DND-41 (cell line): ENCODE measurements at regions not wholly inside any gene's neighbourhood (a gene's known extent, or its start where the extent isn't known, plus 50 kb on each side); places are given as distances from the start of the nearest gene placed in this dataset.

Experiments
- ATAC-seq: fragments of 200-7000 bp; cut with Tn5 transposase; 3 replicates; pipeline ENCODE4 v1.9.1; 2021; ENCODE audit warnings: low read depth; ENCODE audit not compliant: insufficient read depth
- DNase-seq: peaks from one replicate; pipeline ENCODE4 v3.0.0-alpha.2; 2020
- H2AFZ ChIP-seq: 2 replicates; pipeline ENCODE4 v1.6.0; 2012; ENCODE audit warnings: low read depth, low read length
- H3K27ac ChIP-seq: 2 replicates; pipeline ENCODE4 v1.5.1; 2012; ENCODE audit warnings: low read length, inconsistent platforms
- H3K27me3 ChIP-seq: fragments of 200-600 bp; sonication (generic); 2 replicates; pipeline ENCODE4 v1.6.0; 2012; ENCODE audit warnings: low read length, mild to moderate bottlenecking, inconsistent platforms; ENCODE audit not compliant: insufficient read depth, poor library complexity
- H3K36me3 ChIP-seq: 2 replicates; pipeline ENCODE4 v1.5.1; 2012; ENCODE audit warnings: low read length, inconsistent platforms; ENCODE audit not compliant: insufficient read depth
- H3K4me1 ChIP-seq: 2 replicates; pipeline ENCODE4 v1.5.1; 2012; ENCODE audit warnings: mild to moderate bottlenecking, low read length; ENCODE audit not compliant: insufficient read depth
- H3K4me2 ChIP-seq: 2 replicates; pipeline ENCODE4 v1.6.0; 2012; ENCODE audit warnings: mild to moderate bottlenecking, moderate library complexity, low read length, inconsistent platforms; ENCODE audit not compliant: insufficient read depth
- H3K4me3 ChIP-seq, 2 experiments: fragments of 200-600 bp in 1 of 2; shearing (Covaris generic) in 1 of 2; 2 replicates each; pipeline ENCODE4 v1.5.1; 2012 to 2016; ENCODE audit warnings: inconsistent platforms in 2 of 2, low read length in 2 of 2, mild to moderate bottlenecking in 2 of 2, low read depth in 1 of 2, moderate library complexity in 1 of 2
- H3K79me2 ChIP-seq: 2 replicates; pipeline ENCODE4 v1.6.0; 2012; ENCODE audit warnings: low read length, inconsistent platforms; ENCODE audit not compliant: insufficient read depth
- H3K9ac ChIP-seq: 2 replicates; pipeline ENCODE4 v1.6.0; 2012; ENCODE audit warnings: low read depth, mild to moderate bottlenecking, inconsistent platforms, low read length, moderate library complexity
- H3K9me3 ChIP-seq: 2 replicates; pipeline ENCODE4 v1.5.1; 2012; ENCODE audit warnings: low read length, moderate library complexity, mild to moderate bottlenecking, inconsistent platforms; ENCODE audit not compliant: insufficient read depth, severe bottlenecking
- H4K20me1 ChIP-seq: 2 replicates; pipeline ENCODE4 v1.6.0; 2012; ENCODE audit warnings: low read length; ENCODE audit not compliant: insufficient read depth
- CTCF ChIP-seq: IDR thresholded peaks from 2 replicates; pipeline ENCODE4 v1.5.1; 2012; ENCODE audit warnings: borderline replicate concordance, low read length, moderate library complexity, mild to moderate bottlenecking; ENCODE audit not compliant: poor library complexity, severe bottlenecking; ENCODE audit errors: extremely low read depth
- EZH2 ChIP-seq: IDR thresholded peaks from 3 replicates; pipeline ENCODE4 v1.6.1; 2012; ENCODE audit warnings: borderline replicate concordance, low read depth, mild to moderate bottlenecking, moderate library complexity, low read length, inconsistent platforms; ENCODE audit not compliant: severe bottlenecking

DNA sequence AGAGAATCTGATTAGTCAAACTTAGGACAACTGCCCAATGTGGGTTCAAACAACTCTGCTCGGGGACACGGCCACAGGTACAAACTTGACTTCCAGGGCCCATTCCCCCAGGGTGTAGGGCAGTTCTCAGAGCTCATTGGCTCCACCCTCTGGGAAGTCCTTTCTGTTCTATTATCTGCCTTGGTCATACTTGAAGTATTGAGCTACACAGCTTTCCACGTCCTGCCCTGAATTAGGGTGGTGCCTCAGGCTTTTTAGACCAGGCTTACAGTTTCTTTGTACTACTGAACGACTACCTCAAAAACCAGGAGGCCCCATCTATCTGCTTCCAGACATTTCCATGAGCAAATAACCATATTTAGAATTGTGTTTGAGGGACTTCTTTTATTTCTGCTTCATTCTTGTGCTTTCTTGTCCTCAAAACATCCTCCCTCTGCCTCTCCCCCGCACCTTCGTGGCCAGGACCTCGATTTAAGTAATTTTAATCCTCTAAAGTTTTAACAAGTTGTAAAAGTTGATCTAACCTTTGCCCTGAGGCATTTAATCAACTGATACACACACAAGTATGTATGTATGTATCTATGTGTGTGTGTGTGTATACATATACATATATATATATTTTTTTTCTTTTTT lies 281.7 kb upstream of the AMIGO2 start:
- peak; percentile 34 for TF ChIP-seq CTCF
- no peak for TF ChIP-seq EZH2
- Histone ChIP-seq H3K4me3 (peak overlapping the region in 1 of 2 experiments; percentile 46; a peak in 2 of 4 replicates), H3K4me2 (peak overlapping the region; percentile 68), H3K9me3 (no peaks in the 10 kb centered on the region), H3K4me1 (peaks cover 59% of the 10 kb centered on the region), H3K36me3 (no peaks in the 10 kb centered on the region), H3K27me3 (no peaks in the 10 kb centered on the region), H3K27ac (peak overlapping the region; percentile 90), H2AFZ (peak overlapping the region; percentile 65), H3K79me2 (no peaks in the 10 kb centered on the region), H3K9ac (peak overlapping the region; percentile 47), H4K20me1 (no peaks in the 10 kb centered on the region)
- peak; percentile 62 for DNase-seq
- ATAC-seq = peak; percentile 65

GRCh38 chr12:47360771-47361388 lies 281.1 kb upstream of the AMIGO2 start:
- Histone ChIP-seq H3K79me2 (no peaks in the 10 kb centered on the region), H3K36me3 (no peaks in the 10 kb centered on the region), H3K27ac (peak overlapping the region; percentile 90), H3K4me3 (peak overlapping the region in 1 of 2 experiments; percentile 46; a peak in 2 of 4 replicates), H3K27me3 (no peaks in the 10 kb centered on the region), H3K4me2 (peak overlapping the region; percentile 68), H3K9me3 (no peaks in the 10 kb centered on the region), H2AFZ (peak overlapping the region; percentile 65), H4K20me1 (no peaks in the 10 kb centered on the region), H3K9ac (peak overlapping the region; percentile 47), H3K4me1 (peaks cover 57% of the 10 kb centered on the region)
- TF ChIP-seq CTCF (no peak), EZH2 (no peak)
- DNase-seq = peak; percentile 80
- ATAC-seq = peak; percentile 88

GRCh38 chr12:47360093-47360480 lies 280.3 kb upstream of the AMIGO2 start:
- Histone ChIP-seq H3K4me1 (peaks cover 54% of the 10 kb centered on the region), H3K36me3 (no peaks in the 10 kb centered on the region), H4K20me1 (no peaks in the 10 kb centered on the region), H3K4me2 (peak overlapping the region; percentile 68), H3K79me2 (no peaks in the 10 kb centered on the region), H3K27me3 (no peaks in the 10 kb centered on the region), H3K27ac (peak overlapping the region; percentile 90), H2AFZ (no peak overlapping the region), H3K4me3 (no peak overlapping the region), H3K9ac (0 out of 2 replicates have a peak overlapping the region, but pooled peaks have one; percentile 7), H3K9me3 (no peaks in the 10 kb centered on the region)
- no peak for ATAC-seq
- TF ChIP-seq CTCF = no peak
- no peak for TF ChIP-seq EZH2
- no peak for DNase-seq
